ENCODE measurements at regions not wholly inside any gene's neighbourhood (a gene's known extent, or its start where the extent isn't known, plus 50 kb on each side); places are given as distances from the start of the nearest gene placed in this dataset.

- peaks cover 2% of the 10 kb centered on the region for H3K9me3 Mint-ChIP-seq (ENCODE audit: unreplicated experiment)
- Histone ChIP-seq H3K79me2 (ENCODE audit: insufficient read depth, low read length) (no peaks in the 10 kb centered on the region), H3K27ac (ENCODE audit: low read depth, low read length) (no peak overlapping the region), H3K27me3 (ENCODE audit: insufficient read depth, low read length) (no peaks in the 10 kb centered on the region), H3K4me1 (ENCODE audit: insufficient read depth, low read length) (peaks cover 7% of the 10 kb centered on the region), H2AFZ (ENCODE audit: low read depth, low read length) (no peak overlapping the region), H3K4me2 (ENCODE audit: low read length) (no peak overlapping the region), H3K9me3 (ENCODE audit: insufficient read depth, low read depth, low read length) (no peaks in the 10 kb centered on the region), H4K20me1 (ENCODE audit: insufficient read depth, low read length) (no peaks in the 10 kb centered on the region), H3K4me3 (ENCODE audit: insufficient read depth, low read depth, low read length) (no peak overlapping the region), H3K36me3 (ENCODE audit: insufficient read depth, low read length) (no peaks in the 10 kb centered on the region), H3K9ac (ENCODE audit: low read length) (no peak overlapping the region)
- no peaks in the 10 kb centered on the region for H3K36me3 Mint-ChIP-seq (ENCODE audit: low read depth, unreplicated experiment)
- TF ChIP-seq, protein P1, sequence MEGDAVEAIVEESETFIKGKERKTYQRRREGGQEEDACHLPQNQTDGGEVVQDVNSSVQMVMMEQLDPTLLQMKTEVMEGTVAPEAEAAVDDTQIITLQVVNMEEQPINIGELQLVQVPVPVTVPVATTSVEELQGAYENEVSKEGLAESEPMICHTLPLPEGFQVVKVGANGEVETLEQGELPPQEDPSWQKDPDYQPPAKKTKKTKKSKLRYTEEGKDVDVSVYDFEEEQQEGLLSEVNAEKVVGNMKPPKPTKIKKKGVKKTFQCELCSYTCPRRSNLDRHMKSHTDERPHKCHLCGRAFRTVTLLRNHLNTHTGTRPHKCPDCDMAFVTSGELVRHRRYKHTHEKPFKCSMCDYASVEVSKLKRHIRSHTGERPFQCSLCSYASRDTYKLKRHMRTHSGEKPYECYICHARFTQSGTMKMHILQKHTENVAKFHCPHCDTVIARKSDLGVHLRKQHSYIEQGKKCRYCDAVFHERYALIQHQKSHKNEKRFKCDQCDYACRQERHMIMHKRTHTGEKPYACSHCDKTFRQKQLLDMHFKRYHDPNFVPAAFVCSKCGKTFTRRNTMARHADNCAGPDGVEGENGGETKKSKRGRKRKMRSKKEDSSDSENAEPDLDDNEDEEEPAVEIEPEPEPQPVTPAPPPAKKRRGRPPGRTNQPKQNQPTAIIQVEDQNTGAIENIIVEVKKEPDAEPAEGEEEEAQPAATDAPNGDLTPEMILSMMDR (IDR thresholded peaks at IDR 0.05; ENCODE audit: insufficient read depth, low read depth, low read length) = no peak
- H3K4me3 Mint-ChIP-seq (ENCODE audit: unreplicated experiment) = no peak overlapping the region
- H3K27ac Mint-ChIP-seq (ENCODE audit: unreplicated experiment) = no peak overlapping the region
- H3K27me3 Mint-ChIP-seq (ENCODE audit: low read depth, unreplicated experiment) = no peaks in the 10 kb centered on the region
- peaks cover 19% of the 10 kb centered on the region for H3K4me1 Mint-ChIP-seq (ENCODE audit: low read depth, unreplicated experiment)
- peak; percentile 71 for DNase-seq (ENCODE audit: low read depth)
- FAIRE-seq = no peak
Measured at GRCh38 chr20:12110711-12111110, 193.0 kb downstream of the BTBD3 start.

GRCh38 chr20:12111431-12112088 lies 193.9 kb downstream of the BTBD3 start:
- peak overlapping the region; percentile 22 for H3K27ac Mint-ChIP-seq (ENCODE audit: unreplicated experiment)
- Histone ChIP-seq H3K4me1 (ENCODE audit: insufficient read depth, low read length) (peaks cover 7% of the 10 kb centered on the region), H3K36me3 (ENCODE audit: insufficient read depth, low read length) (no peaks in the 10 kb centered on the region), H3K27ac (ENCODE audit: low read depth, low read length) (no peak overlapping the region), H3K27me3 (ENCODE audit: insufficient read depth, low read length) (no peaks in the 10 kb centered on the region), H3K4me2 (ENCODE audit: low read length) (no peak overlapping the region), H3K79me2 (ENCODE audit: insufficient read depth, low read length) (no peaks in the 10 kb centered on the region), H4K20me1 (ENCODE audit: insufficient read depth, low read length) (no peaks in the 10 kb centered on the region), H3K4me3 (ENCODE audit: insufficient read depth, low read depth, low read length) (no peak overlapping the region), H2AFZ (ENCODE audit: low read depth, low read length) (no peak overlapping the region), H3K9ac (ENCODE audit: low read length) (no peak overlapping the region), H3K9me3 (ENCODE audit: insufficient read depth, low read depth, low read length) (no peaks in the 10 kb centered on the region)
- H3K4me3 Mint-ChIP-seq (ENCODE audit: unreplicated experiment) = no peak overlapping the region
- no peaks in the 10 kb centered on the region for H3K36me3 Mint-ChIP-seq (ENCODE audit: low read depth, unreplicated experiment)
- TF ChIP-seq, protein P1 (IDR thresholded peaks at IDR 0.05; ENCODE audit: insufficient read depth, low read depth, low read length) = no peak
- no peak for TF ChIP-seq EZH2 (IDR thresholded peaks at IDR 0.05; ENCODE audit: insufficient read depth, low read length)
- H3K27me3 Mint-ChIP-seq (ENCODE audit: low read depth, unreplicated experiment) = no peaks in the 10 kb centered on the region
- DNase-seq (ENCODE audit: low read depth) = no peak
- no peak for FAIRE-seq
- H3K4me1 Mint-ChIP-seq (ENCODE audit: low read depth, unreplicated experiment) = peaks cover 19% of the 10 kb centered on the region
- H3K9me3 Mint-ChIP-seq (ENCODE audit: unreplicated experiment) = peaks cover 2% of the 10 kb centered on the region

GRCh38 chr20:12112089-12112474 lies 194.4 kb downstream of the BTBD3 start:
- Mint-ChIP-seq H3K4me3 (ENCODE audit: unreplicated experiment) (no peak overlapping the region), H3K36me3 (ENCODE audit: low read depth, unreplicated experiment) (no peaks in the 10 kb centered on the region), H3K27me3 (ENCODE audit: low read depth, unreplicated experiment) (no peaks in the 10 kb centered on the region), H3K9me3 (ENCODE audit: unreplicated experiment) (peaks cover 2% of the 10 kb centered on the region), H3K27ac (ENCODE audit: unreplicated experiment) (no peak overlapping the region), H3K4me1 (ENCODE audit: low read depth, unreplicated experiment) (peaks cover 19% of the 10 kb centered on the region)
- Histone ChIP-seq H3K36me3 (ENCODE audit: insufficient read depth, low read length) (no peaks in the 10 kb centered on the region), H3K79me2 (ENCODE audit: insufficient read depth, low read length) (no peaks in the 10 kb centered on the region), H3K4me1 (ENCODE audit: insufficient read depth, low read length) (peaks cover 7% of the 10 kb centered on the region), H3K27me3 (ENCODE audit: insufficient read depth, low read length) (no peaks in the 10 kb centered on the region), H2AFZ (ENCODE audit: low read depth, low read length) (no peak overlapping the region), H3K27ac (ENCODE audit: low read depth, low read length) (no peak overlapping the region), H3K9ac (ENCODE audit: low read length) (no peak overlapping the region), H3K9me3 (ENCODE audit: insufficient read depth, low read depth, low read length) (no peaks in the 10 kb centered on the region), H3K4me2 (ENCODE audit: low read length) (no peak overlapping the region), H3K4me3 (ENCODE audit: insufficient read depth, low read depth, low read length) (no peak overlapping the region), H4K20me1 (ENCODE audit: insufficient read depth, low read length) (no peaks in the 10 kb centered on the region)
- DNase-seq (ENCODE audit: low read depth) (no peak), FAIRE-seq (no peak)
- TF ChIP-seq EZH2 (IDR thresholded peaks at IDR 0.05; ENCODE audit: insufficient read depth, low read length) = no peak
- TF ChIP-seq, protein P1 (IDR thresholded peaks at IDR 0.05; ENCODE audit: insufficient read depth, low read depth, low read length) = no peak
